ENCODE measurements at regions not wholly inside any gene's neighbourhood (a gene's known extent, or its start where the extent isn't known, plus 50 kb on each side); places are given as distances from the start of the nearest gene placed in this dataset.

DNA sequence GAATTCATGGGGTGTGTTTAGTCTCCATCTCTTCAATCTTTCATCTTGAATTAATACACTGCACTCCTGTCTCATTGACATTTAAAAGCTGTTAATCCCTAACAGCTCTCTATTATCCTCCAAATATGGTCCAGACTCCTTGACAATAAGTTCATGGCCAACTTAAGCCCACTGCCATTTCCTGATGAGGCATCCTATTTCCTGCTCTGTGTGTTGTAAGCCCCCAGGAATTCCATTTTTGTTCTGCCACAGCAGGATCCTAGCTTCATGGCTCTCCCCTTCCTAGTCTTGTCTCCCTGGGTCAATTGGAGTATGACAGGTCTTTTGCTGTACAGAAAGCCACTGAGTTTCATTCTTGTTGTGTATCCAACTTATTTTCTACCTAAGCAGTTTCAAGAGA is 218.8 kb downstream of the OTUD1 start:
- TF ChIP-seq, protein P1, sequence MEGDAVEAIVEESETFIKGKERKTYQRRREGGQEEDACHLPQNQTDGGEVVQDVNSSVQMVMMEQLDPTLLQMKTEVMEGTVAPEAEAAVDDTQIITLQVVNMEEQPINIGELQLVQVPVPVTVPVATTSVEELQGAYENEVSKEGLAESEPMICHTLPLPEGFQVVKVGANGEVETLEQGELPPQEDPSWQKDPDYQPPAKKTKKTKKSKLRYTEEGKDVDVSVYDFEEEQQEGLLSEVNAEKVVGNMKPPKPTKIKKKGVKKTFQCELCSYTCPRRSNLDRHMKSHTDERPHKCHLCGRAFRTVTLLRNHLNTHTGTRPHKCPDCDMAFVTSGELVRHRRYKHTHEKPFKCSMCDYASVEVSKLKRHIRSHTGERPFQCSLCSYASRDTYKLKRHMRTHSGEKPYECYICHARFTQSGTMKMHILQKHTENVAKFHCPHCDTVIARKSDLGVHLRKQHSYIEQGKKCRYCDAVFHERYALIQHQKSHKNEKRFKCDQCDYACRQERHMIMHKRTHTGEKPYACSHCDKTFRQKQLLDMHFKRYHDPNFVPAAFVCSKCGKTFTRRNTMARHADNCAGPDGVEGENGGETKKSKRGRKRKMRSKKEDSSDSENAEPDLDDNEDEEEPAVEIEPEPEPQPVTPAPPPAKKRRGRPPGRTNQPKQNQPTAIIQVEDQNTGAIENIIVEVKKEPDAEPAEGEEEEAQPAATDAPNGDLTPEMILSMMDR (IDR thresholded peaks at IDR 0.05) = no peak
- TF ChIP-seq POLR2A (IDR thresholded peaks at IDR 0.05) (no peak), POLR2AphosphoS5 (IDR thresholded peaks at IDR 0.05) (no peak)

Measured in prostate gland (tissue), 2 donors.